CD4-positive, alpha-beta T cell (primary cell): ENCODE measurements at regions not wholly inside any gene's neighbourhood (a gene's known extent, or its start where the extent isn't known, plus 50 kb on each side); places are given as distances from the start of the nearest gene placed in this dataset.

ENCODE experiments used
- ATAC-seq: fragments of 200-7000 bp; cut with Tn5 transposase; one replicate; pipeline ENCODE4 v1.10.0; 2022; ENCODE audit warnings: mild to moderate bottlenecking; ENCODE audit not compliant: poor library complexity
- CTCF ChIA-PET: fragments of 350-600 bp; sonication (Branson Sonifier 250); formaldehyde crosslinking; loops from one replicate; lab custom pipeline; 2021; ENCODE audit warnings: antibody characterized with exemption, inconsistent platforms; lab: Charles Lee
- POLR2A ChIA-PET: fragments of 350-600 bp; sonication (Branson Sonifier 250); formaldehyde crosslinking; loops from one replicate; lab custom pipeline; 2021; ENCODE audit warnings: antibody characterized with exemption, inconsistent platforms; lab: Charles Lee
- DNase-seq, 14 experiments: peaks; one replicate each; pipeline ENCODE4 v3.0.0-alpha.2; 2013 to 2020; ENCODE audit warnings: mixed read lengths in 2 of 14
- H3K27ac ChIP-seq, 2 donors: one replicate each; pipeline versions ENCODE4 v1.5.1 to v1.7.0; 2013; ENCODE audit warnings: low read length in 2 of 2, low read depth in 1 of 2, mild to moderate bottlenecking in 1 of 2
- H3K27me3 ChIP-seq, 2 experiments: 1 replicate in 1 of 2; 2 replicates in 1 of 2; pipeline versions ENCODE4 v1.6.1 to v1.7.0; 2013; ENCODE audit warnings: low read length in 2 of 2, control low read depth in 1 of 2, mild to moderate bottlenecking in 1 of 2, moderate library complexity in 1 of 2; ENCODE audit not compliant: insufficient read depth in 2 of 2, control insufficient read depth in 1 of 2
- H3K36me3 ChIP-seq: one replicate; pipeline ENCODE4 v1.6.1; 2013; ENCODE audit warnings: low read length, control low read depth; ENCODE audit not compliant: insufficient read depth
- H3K4me1 ChIP-seq: one replicate; pipeline ENCODE4 v1.6.1; 2013; ENCODE audit warnings: low read length, control low read depth; ENCODE audit not compliant: insufficient read depth
- H3K4me3 ChIP-seq: one replicate; pipeline ENCODE4 v1.5.1; 2013; ENCODE audit warnings: mild to moderate bottlenecking, low read length, moderate library complexity
- H3K9me3 ChIP-seq, 2 experiments: 1 replicate in 1 of 2; 2 replicates in 1 of 2; pipeline versions ENCODE4 v1.6.1 to v1.7.0; 2013; ENCODE audit warnings: low read length in 2 of 2, mild to moderate bottlenecking in 2 of 2, control low read depth in 1 of 2, moderate library complexity in 1 of 2; ENCODE audit not compliant: control insufficient read depth in 1 of 2, insufficient read depth in 1 of 2
- H3K27ac Mint-ChIP-seq: one replicate; pipeline ENCODE4 v1.8.0; 2020; ENCODE audit warnings: mixed read lengths
- H3K27me3 Mint-ChIP-seq: one replicate; pipeline ENCODE4 v1.8.0; 2021; ENCODE audit warnings: mixed read lengths
- H3K36me3 Mint-ChIP-seq: one replicate; pipeline ENCODE4 v1.8.0; 2021; ENCODE audit warnings: low read depth, mixed read lengths
- H3K4me1 Mint-ChIP-seq: one replicate; pipeline ENCODE4 v1.8.0; 2021; ENCODE audit warnings: low read depth, mixed read lengths
- H3K4me3 Mint-ChIP-seq: one replicate; pipeline ENCODE4 v1.8.0; 2020; ENCODE audit warnings: mild to moderate bottlenecking, mixed read lengths
- H3K9me3 Mint-ChIP-seq: one replicate; pipeline ENCODE4 v1.8.0; 2020; ENCODE audit warnings: mixed read lengths
- intact Hi-C, 2 experiments: fragments of 100-400 bp; cut with DNase I in 1 of 2; cut with micrococcal nuclease in 1 of 2; formaldehyde crosslinking; loops; one replicate each; pipeline versions ENCODE4 v1.15.1 to v1.9.0; 2023 to 2025; cut with DNase I, micrococcal nuclease
- TF ChIP-seq, protein P1 (sequence below): fragments of 200-600 bp; IDR thresholded peaks from one replicate; pipeline ENCODE4 v1.8.0; 2022; ENCODE audit warnings: antibody characterized with exemption, mild to moderate bottlenecking

GRCh38 chr13:82879921-82880320, 1002.4 kb downstream of the SLITRK1 start:
- peaks cover 0 to 9% of the 10 kb centered on the region in 2 experiments for H3K9me3 ChIP-seq
- Mint-ChIP-seq H3K36me3 (no peaks in the 10 kb centered on the region), H3K27me3 (no peaks in the 10 kb centered on the region), H3K4me3 (no peak overlapping the region), H3K4me1 (no peaks in the 10 kb centered on the region), H3K27ac (no peak overlapping the region), H3K9me3 (no peaks in the 10 kb centered on the region)
- intact Hi-C loops = no loop called here
- H3K4me1 ChIP-seq = no peaks in the 10 kb centered on the region
- TF ChIP-seq, protein P1, sequence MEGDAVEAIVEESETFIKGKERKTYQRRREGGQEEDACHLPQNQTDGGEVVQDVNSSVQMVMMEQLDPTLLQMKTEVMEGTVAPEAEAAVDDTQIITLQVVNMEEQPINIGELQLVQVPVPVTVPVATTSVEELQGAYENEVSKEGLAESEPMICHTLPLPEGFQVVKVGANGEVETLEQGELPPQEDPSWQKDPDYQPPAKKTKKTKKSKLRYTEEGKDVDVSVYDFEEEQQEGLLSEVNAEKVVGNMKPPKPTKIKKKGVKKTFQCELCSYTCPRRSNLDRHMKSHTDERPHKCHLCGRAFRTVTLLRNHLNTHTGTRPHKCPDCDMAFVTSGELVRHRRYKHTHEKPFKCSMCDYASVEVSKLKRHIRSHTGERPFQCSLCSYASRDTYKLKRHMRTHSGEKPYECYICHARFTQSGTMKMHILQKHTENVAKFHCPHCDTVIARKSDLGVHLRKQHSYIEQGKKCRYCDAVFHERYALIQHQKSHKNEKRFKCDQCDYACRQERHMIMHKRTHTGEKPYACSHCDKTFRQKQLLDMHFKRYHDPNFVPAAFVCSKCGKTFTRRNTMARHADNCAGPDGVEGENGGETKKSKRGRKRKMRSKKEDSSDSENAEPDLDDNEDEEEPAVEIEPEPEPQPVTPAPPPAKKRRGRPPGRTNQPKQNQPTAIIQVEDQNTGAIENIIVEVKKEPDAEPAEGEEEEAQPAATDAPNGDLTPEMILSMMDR = no peak
- H3K27me3 ChIP-seq = no peaks in the 10 kb centered on the region
- DNase-seq (no peak), ATAC-seq (no peak)
- no peak overlapping the region for H3K27ac ChIP-seq
- ChIA-PET CTCF (no interaction called here), POLR2A (no interaction called here)
- no peaks in the 10 kb centered on the region for H3K36me3 ChIP-seq
- H3K4me3 ChIP-seq = no peak overlapping the region

GRCh38 chr13:82878536-82878935, 1003.7 kb downstream of the SLITRK1 start:
- TF ChIP-seq, protein P1 = no peak
- H3K27ac Mint-ChIP-seq = no peak overlapping the region
- no peak for ATAC-seq
- no peaks in the 10 kb centered on the region for H3K4me1 ChIP-seq
- intact Hi-C loops = no loop called here
- H3K4me3 ChIP-seq = no peak overlapping the region
- H3K4me1 Mint-ChIP-seq = no peaks in the 10 kb centered on the region
- no peaks in the 10 kb centered on the region for H3K27me3 ChIP-seq
- ChIA-PET CTCF (no interaction called here), POLR2A (no interaction called here)
- no peak overlapping the region for H3K4me3 Mint-ChIP-seq
- no peak overlapping the region for H3K27ac ChIP-seq
- H3K9me3 ChIP-seq = peaks cover 0 to 5% of the 10 kb centered on the region in 2 experiments
- H3K27me3 Mint-ChIP-seq = no peaks in the 10 kb centered on the region
- H3K9me3 Mint-ChIP-seq = peaks cover 4% of the 10 kb centered on the region
- H3K36me3 ChIP-seq = no peaks in the 10 kb centered on the region
- no peaks in the 10 kb centered on the region for H3K36me3 Mint-ChIP-seq
- no peak for DNase-seq

DNA sequence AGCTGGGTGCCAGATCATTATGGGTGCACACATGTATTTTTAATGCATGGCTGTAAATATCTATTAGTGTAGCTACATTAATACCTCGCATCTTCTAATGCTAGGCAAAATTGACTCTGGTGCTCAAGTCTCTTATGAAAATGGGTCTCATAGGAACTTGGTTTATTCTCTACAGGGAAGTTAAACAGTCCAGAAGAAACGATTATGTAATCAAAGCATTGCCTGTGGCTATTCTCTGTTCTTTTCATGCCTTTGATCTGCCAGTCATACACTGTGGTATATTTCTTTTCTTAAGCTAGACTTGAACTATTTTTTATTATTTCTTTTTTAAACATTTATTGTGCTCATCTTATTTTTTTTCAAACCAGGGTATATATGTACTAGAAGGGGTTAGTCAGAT, 1015.0 kb downstream of the SLITRK1 start:
- no peak overlapping the region for H3K27ac Mint-ChIP-seq
- H3K4me3 Mint-ChIP-seq = no peak overlapping the region

More for the DNA sequence above, 1015.0 kb downstream of the SLITRK1 start:
- Histone ChIP-seq H3K36me3 (no peaks in the 10 kb centered on the region), H3K27ac (no peak overlapping the region), H3K4me1 (no peaks in the 10 kb centered on the region), H3K27me3 (no peaks in the 10 kb centered on the region), H3K4me3 (no peak overlapping the region), H3K9me3 (peaks cover 0 to 1% of the 10 kb centered on the region in 2 experiments)
- DNase-seq = no peak
- intact Hi-C loops = no loop called here
- TF ChIP-seq, protein P1 = no peak
- POLR2A ChIA-PET = no interaction called here
- Mint-ChIP-seq H3K36me3 (no peaks in the 10 kb centered on the region), H3K9me3 (peaks cover 10% of the 10 kb centered on the region), H3K27me3 (no peaks in the 10 kb centered on the region), H3K4me1 (no peaks in the 10 kb centered on the region)
- ATAC-seq = no peak
- CTCF ChIA-PET = no interaction called here
